Mammary epithelial cell (primary cell): ENCODE measurements at regions not wholly inside any gene's neighbourhood (a gene's known extent, or its start where the extent isn't known, plus 50 kb on each side); places are given as distances from the start of the nearest gene placed in this dataset.

Source experiments
- CTCF ChIP-seq, 2 donors: IDR thresholded peaks in 1 of 2; conservative IDR thresholded peaks in 1 of 2; 2 replicates each; pipeline ENCODE4 v1.5.1; 2011 to 2012; ENCODE audit warnings: inconsistent platforms in 2 of 2, low read length in 2 of 2, mild to moderate bottlenecking in 2 of 2, control low read depth in 1 of 2, low read depth in 1 of 2; ENCODE audit not compliant: insufficient read depth in 1 of 2; ENCODE audit errors: extremely low read depth in 1 of 2
- EZH2 ChIP-seq: IDR thresholded peaks from 2 replicates; pipeline ENCODE4 v1.6.1; 2012; ENCODE audit warnings: low read length, inconsistent platforms, borderline replicate concordance

GRCh38 chr3:153066983-153067382 is 95.0 kb upstream of the RAP2B start:
- no peak for TF ChIP-seq CTCF (conservative IDR thresholded peaks at IDR 0.05 in 1 of 2, IDR thresholded peaks at IDR 0.05 in 1 of 2; ENCODE audit: extremely low read depth in 1 of 2, insufficient read depth in 1 of 2, low read depth in 1 of 2, low read length in 2 of 2)
- TF ChIP-seq EZH2 = no peak
